GM21786 (cell line): ENCODE measurements at regions not wholly inside any gene's neighbourhood (a gene's known extent, or its start where the extent isn't known, plus 50 kb on each side); places are given as distances from the start of the nearest gene placed in this dataset.

Experiments used
- ATAC-seq: cut with Tn5 transposase; IDR thresholded peaks from one replicate; pipeline ENCODE4 v1.9.1; 2021; ENCODE audit not compliant: unreplicated experiment

DNA sequence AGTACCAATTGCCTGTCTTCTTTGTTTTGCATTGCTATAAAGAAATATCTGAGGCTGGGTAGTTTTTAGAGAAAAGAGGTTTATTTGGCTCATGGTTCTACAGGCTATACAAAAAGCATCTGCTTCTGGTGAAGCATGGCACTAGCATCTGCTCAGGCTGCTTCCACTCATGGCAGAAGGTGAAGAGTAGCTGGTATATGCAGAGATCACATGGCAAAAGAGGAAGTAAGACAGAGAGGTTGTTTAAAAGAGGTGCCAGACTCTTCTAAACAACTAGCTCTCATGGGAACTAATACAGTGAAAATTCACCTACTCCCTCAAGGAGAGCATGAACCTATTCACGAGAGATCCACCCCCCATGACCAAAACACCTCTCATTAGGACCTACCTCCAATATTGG, 56.7 kb upstream of the GUCA2B start:
- no peak for ATAC-seq

DNA sequence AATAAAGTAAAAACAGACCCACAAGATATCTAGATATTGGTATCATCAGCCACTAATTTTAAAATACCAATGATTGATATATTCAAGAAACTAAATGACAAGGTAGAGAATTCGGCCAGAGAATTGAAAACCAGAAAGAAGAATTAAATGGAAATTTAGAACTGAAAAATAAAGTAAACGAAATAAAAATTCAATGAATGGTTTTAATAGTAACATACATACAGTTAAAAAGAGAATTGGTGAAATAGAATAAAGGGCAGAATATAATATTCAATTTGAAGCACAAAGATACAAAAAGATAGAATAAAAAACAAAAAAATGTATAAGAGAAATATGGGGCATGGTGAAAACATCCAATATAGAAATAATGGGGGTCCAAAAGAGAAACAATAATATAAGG, 64.0 kb upstream of the GUCA2B start:
- no peak for ATAC-seq

DNA sequence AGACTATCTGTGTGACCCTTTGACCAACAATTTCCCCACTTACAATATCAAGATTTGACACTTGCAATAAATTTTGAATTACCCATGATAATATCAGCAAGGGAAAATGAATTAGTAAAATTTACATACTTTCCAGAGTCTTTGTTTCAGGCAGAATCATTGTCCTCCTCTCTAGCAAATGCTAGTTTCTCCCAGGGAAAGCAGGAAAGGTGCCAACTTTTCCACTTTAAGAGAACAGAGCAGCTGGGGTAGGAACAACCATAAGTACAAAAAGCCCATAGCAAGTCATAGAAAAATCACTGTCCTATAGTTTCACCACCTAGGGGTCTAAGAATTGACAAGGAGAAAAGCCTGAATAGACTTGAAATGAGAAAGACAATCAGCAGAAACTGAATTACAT, 67.1 kb upstream of the GUCA2B start:
- no peak for ATAC-seq

DNA sequence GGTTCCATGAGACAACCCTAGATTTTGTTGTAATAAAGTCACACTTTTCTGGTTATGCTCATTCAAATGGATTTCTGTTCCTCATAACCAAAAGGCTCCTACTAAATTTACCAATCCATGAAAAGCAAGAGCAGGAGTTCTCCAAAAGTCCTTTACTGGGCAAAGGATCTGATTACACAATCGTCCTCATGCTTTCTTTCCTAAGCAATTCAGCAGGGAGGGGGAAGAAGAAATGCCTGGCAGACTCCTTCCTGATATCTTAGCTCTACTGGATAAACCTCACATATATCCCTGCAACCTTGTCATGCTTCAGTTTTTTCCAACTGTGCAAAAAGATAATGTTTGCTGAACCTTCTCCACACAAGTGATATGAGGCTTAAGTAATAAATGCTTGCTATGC, 67.6 kb upstream of the GUCA2B start:
- ATAC-seq, result no peak

DNA sequence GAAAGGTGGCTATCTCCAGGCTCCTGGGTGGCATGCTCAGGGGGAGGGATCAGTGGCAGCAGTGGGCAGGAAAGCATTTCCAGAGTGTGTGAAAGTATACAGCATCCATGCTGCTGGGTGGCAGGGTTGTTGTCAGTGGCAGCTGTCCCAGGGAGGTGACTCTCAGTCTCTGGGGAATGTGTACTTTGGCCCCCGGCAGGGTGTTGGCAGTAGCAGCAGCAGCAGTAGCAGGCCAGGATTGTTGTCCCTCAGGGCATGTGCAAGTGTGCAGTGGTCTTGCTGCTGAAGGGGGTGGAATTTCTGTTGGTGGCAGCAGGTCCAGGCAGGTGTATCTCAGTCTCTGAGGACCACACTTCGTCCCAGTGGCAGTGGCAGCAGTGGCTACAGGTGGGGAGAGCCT, 71.7 kb upstream of the GUCA2B start:
- no peak for ATAC-seq

DNA sequence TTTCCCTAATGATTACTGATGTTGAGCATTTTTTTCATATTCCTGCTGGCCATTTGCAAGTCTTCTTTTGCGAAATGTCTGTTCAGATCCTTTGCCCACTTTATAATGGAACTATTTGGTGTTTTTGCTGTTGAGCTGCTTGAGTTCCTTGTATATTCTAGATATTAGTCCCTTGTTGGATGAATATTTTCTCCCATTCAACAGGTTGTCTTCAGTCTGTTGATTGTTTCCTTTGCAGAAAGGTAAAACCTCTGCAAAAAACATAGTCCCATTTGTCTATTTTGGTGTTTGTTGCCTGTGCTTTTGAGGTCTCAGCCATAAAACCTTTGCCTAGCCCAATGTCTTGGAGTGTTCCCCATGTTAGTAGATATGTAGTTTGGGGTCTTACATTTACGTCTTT, 78.0 kb upstream of the GUCA2B start:
- ATAC-seq, result no peak

DNA sequence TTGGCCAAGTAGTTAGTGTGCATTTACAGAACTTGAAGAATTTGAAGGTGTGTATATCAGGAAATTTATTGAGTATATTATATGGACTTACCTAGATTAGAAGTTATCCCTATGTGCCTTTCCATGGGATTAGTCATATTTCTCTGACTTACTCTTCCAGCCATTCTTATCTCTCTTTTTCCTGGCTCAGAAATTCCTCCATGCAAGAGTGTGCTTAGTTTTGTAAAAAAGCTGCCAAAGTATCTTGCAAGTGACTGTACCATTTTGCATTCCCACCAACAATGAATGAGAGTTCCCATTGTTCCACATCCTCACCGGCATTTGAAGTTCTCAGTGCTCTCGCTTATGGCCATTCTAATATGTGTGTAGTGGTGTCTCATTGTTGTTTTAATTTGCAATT, 82.2 kb upstream of the GUCA2B start:
- no peak for ATAC-seq

DNA sequence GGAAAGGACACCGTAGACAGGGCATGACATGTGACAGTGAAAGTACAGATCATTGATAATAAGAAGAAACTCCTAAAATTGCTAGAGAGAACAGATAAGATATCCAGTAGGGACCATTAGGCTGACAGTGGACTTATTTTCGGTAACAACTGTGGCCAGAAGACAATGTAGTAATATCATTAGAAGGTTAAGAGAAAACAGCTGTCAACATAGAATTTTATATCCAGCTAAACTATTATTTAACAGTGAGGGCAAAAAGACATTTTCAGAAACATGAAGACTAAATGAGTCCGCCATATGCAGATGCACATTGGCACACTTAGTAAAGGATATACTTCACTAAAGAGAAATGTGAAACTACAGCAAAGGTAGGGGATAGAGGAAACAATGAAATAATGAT, 95.4 kb upstream of the GUCA2B start:
- no peak for ATAC-seq

DNA sequence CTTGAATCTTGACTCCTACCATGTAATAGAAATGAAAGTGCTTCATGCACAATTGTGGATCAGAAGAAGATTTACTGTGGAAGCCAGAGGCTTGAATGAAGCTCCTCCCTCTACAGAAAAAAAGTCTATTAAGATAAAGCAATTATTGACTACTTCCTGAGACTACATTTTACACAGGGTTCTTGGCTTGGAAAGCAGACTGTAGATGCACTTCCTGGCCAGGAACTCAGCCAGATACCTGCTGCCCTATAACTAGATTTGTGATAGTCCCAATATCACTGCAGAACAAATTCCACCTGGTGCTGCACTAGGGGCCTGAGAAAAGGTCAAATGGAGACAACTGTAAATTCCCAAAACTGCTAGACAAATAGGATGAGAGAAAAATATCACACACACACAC, 96.8 kb upstream of the GUCA2B start:
- ATAC-seq, result no peak

DNA sequence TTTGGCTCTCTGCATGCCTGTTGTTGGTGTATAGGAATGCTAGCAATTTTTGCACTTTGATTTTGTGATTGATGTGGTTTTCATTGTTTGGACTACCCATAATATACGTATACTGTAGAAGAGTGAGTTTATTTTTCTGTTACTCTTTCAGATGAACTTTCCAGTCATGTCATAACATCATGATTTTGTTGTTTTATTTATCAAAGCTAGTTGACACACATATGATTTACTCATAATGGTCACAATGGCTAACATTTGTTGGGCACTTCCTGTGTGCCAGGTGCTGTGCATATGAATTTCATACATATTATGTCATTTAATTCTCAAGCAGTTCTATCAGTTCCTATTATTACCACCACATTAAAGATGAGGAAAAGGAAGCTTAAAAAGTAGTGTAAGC, 98.1 kb upstream of the GUCA2B start:
- ATAC-seq, result no peak

DNA sequence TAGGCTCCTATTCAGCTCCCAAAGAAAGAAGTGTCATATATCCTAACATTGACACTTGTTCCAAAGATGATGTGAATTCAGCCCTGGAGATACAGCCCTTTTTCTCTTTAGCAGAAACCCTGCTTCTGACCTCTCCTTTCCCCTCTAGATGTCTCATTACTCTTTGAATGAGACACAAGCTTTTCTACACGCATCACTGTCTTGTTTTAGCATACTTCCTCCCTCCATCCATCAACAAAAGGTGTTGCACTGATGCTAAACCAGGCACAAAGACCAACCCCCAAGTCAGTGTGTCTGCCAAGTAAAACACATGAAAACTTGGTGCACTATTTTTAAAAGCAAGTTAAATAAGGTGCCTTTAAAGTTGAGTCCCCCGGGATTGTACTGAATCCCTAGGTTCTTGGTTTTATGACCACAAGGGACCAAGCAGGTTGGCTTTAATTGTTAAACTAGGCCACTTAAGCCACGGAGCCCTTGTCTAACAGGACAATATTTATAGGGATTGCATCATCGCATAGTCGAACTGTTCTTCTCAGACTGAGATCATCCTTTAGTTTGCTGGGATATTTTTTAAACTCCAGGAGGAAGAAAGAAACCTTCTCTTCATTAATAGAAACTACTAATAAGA, 101.0 kb upstream of the GUCA2B start:
- no peak for ATAC-seq

DNA sequence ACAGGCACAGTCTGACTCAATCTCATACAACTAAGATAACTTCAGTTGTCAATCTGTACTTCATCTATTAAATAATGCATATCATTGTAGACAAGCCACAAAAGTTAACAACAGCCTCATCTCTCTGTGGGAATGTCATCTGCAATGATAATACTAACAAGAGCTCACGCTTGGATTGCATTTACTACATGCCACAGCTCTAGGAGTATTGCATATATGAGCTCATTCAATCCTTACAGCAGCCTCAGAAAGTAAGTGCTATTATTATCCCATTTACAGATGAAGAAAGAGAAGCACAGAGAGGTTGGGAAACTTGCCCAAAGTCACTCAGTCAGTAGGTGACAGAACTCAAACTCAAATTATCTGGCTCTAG, 105.7 kb upstream of the GUCA2B start:
- no peak for ATAC-seq

DNA sequence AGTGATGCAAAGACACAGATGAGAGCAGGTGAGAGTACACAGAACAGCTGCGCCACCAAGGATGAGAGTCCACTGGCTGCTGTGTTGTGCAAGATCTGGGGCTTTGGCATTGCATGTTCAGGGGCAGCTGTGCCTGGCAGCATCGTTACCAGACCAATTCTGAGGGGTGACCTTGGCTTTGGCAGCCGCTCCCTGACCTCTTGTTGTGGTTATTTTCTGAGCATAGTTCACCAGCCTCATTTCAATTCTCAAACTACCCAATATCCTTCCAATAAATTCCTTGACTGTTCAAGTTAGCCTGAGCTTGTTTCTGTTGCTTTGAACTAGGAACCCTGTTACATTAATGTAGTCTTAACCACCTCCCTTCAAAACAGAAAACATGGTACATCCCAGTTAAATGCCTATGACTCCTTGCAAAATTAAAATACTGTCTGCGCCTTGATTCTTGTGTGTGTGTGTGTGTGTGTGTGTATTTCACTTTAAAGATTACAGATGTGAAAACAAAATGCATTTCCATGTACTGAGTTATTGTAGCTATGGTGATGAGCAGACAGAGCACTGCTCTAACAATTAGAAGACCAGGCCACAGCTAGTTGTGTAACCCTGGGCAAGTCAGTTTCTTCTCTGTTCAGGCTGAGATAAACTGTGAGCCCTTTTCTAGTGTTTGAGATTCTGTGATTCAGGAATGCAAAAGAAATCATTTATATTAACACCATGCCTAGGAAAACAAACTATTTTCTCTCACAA, 106.3 kb upstream of the GUCA2B start:
- ATAC-seq, result no peak

DNA sequence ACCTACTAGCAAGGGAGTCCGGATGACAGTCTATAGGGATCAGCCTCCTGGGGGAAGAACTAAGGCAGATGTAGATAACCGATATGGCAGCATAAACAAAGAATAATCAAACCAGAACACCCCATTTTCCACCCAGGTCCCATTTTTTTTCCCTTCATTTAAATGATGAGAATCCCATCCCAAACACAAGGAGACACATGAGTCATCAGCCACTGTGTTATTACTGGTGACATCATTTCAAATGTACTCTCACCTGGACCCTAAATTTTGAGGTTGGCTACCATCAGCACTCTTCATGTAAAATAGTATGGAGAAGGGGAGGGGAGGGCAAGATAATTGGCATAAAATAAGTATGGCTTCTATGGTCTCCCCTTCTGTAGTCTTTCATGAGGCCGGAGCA, 108.9 kb upstream of the GUCA2B start:
- ATAC-seq, result no peak

DNA sequence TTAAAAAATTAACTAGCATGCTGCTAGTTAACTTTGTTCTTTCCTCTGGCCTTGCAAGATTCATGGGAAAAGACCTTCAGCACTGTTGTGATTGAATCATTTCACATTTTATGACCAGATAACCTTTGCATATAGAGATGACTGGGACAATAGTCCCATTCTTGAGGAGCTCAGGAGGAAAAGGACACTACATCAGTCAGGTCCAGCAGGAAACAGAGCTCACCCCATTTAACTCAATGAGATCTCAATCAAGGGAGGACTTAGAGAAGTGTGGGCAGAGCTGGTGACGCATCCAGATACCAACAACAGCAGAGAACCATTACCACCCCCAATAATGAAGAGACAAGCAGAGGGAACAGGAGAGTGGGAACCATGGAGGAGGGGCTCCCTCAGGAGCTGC, 109.4 kb upstream of the GUCA2B start:
- no peak for ATAC-seq

DNA sequence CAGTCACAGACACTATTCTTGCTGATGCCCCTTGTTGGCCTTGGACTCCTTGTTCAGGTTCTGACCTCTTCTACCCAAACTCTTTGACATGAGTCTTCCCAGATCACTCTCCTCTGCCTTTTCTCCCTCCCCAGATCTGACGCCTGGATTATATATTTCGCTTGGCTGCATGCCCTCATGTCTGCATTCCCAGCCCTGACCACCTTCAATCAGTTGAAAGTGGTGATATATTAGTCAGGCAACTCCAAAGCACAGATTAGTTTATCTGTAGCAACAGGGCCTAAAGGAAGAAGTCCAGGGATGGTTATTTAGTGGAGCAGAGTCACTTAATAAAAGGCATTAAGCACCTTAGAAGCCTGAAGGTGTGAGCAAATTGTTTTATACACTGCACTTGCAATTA, 110.0 kb upstream of the GUCA2B start:
- ATAC-seq, result no peak

DNA sequence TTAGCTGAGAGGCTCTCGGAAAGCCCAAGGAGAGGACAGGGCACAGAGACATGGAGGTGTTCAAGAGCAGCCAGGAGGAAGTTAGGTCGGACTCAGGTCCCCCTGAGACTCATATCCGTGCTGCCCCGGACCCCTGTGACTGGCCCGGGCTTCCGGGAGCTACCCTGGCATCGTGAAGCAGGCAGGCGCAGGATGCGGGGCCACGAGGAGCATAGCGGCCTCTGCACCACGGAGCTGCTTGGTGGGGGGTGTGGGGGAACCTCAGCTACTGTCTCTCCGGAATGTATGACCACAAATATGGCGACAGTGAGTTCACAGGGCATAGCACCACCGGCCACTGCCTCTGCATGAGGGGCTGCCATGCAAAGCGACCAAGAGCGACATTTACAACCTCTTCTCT, 112.2 kb upstream of the GUCA2B start:
- no peak for ATAC-seq

DNA sequence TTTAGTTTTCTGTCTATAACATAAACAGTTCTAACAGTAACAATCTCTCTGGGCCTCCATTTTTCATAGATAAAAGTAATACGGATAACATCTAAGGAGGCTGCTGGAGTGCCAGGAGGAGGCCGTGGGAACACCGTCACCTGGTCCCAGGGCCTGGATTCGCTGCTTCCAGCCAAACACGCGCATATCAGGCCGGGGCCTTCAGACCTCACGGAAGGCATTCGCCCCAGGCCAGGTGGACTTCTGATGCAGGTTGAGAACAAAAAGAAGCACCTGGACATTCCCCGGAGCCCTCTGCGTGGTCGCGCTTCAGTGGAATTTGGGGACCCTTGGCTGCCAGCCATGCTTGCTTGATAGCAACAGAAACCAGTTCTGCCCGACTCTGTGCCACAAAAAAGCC, 113.1 kb upstream of the GUCA2B start:
- no peak for ATAC-seq

DNA sequence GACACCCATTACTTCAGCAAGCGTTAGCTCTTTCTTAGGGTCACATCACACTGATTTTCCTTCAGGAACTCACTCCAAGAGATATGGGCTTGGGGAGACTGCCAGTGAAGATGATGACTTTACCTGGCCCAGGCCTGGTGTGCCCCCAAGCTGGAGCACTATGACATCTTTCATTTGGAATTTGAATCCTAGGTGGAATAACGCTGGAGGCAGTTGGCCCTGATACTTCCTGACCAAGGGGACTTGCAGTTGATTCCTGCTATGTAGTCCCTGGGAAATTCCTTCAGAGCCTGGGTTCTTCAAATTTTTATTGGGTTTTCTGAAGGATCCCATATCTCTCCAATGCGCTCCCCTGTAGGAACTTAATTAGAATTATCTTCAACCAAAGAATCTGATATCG, 114.9 kb upstream of the GUCA2B start:
- no peak for ATAC-seq

DNA sequence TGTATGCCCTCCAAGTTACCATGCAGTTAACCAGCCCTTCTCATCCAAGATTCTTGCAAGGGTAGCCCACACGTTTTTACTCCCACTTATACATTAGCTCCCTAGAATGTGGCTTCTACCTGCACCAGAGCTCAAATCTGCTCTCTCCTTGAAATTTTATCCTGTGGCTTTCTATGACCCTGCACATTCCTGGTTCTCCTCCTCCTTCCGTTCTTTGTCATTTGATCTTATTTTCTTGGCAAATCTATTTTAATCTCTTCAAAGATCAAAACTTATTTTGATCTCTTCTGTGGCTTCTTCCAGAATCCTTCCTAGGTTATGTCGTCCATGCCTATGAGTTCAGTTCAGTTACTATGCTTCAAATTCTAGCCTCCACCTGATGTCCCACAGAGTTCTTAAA, 115.6 kb upstream of the GUCA2B start:
- ATAC-seq, result no peak

DNA sequence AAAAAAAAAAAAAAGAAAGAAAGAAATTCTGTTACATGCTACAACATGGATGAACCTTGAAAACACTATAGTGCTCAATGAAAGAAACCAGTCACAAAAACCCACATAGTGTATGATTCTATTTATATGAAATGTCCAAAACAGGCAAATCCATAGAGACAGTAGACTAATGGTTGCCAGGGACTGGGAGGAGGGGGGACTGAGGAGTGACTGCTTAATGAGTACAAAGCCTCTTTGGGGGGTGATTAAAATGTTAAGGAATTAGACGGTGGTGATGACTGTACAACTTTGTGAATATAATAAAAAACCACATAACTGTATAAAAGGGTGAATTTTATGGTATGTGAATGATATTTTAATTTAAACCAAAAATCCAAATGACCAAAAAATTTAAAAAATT, 116.0 kb upstream of the GUCA2B start:
- ATAC-seq, result no peak

DNA sequence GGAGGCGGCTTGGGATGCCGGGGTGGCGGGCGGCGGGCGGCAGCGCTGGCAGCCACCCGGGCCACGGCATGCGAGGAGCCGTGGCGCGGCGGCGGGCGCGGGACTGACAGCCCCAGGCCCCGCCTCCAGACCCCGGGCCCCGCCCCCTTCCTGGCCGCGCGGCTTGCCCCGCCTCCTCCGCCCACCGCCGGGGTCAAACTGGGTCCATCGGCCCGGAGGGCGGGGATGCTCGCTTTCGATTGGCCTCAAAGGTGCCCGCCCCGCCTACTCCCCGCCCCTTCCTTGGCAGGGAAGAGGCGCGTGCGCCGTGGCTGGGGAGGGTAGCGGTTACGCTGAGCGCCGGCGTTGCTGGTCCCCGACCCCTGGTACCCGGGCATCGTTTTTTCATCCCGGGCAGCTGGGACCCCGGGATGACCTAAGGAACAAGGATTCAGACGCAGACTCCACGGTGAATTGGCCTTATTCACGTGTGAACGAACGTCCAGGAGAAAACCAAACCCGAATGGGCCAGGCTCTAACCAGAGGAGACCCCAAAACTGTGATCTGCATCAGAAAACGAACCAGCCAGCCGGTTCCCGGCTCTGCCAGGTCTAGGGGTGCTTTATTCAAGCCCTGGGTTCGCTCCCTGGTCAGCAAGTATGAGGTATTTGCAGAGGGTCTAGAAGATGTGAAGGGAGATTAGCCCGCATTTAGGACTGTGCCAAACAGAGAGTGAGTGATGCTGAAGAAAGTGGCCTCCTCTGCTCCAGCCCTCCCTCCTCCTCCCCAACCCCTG, 117.2 kb upstream of the GUCA2B start:
- peak; percentile 85 for ATAC-seq
